ENCODE measurements at regions not wholly inside any gene's neighbourhood (a gene's known extent, or its start where the extent isn't known, plus 50 kb on each side); places are given as distances from the start of the nearest gene placed in this dataset.

- Histone ChIP-seq H3K4me2 (no peak overlapping the region), H3K4me1 (no peaks in the 10 kb centered on the region), H3K4me3 (no peak overlapping the region), H3K9me3 (peaks cover 4% of the 10 kb centered on the region; the same call in 2 of the 3 replicates), H3K27ac (no peak overlapping the region)
- FAIRE-seq (no peak), DNase-seq (ENCODE audit: low read depth in 1 of 2, low spot score in 1 of 2) (peak in 1 of 2 experiments; percentile 20), ATAC-seq (no peak)
- TF ChIP-seq GATA3 (IDR thresholded peaks at IDR 0.05; ENCODE audit: borderline replicate concordance) (no peak), REST (IDR thresholded peaks at IDR 0.05) (no peak), ZSCAN20 (CRISPR knock-in tag; IDR thresholded peaks at IDR 0.05) (no peak), E2F6 (IDR thresholded peaks at IDR 0.05; ENCODE audit: borderline replicate concordance, low read depth) (no peak), POLR2AphosphoS2 (conservative IDR thresholded peaks at IDR 0.05; ENCODE audit: low read length) (no peak), PHF8 (IDR thresholded peaks at IDR 0.05; ENCODE audit: borderline replicate concordance, low read depth) (no peak), MAZ (IDR thresholded peaks at IDR 0.05; ENCODE audit: borderline replicate concordance, low read depth, low read length) (no peak), ZNF302 (CRISPR knock-in tag; IDR thresholded peaks at IDR 0.05) (no peak), JUNB (IDR thresholded peaks at IDR 0.05) (no peak), HDAC2 (IDR thresholded peaks at IDR 0.05) (no peak), POLR2A (IDR thresholded peaks at IDR 0.05; ENCODE audit: low read length) (no peak), CEBPB (IDR thresholded peaks at IDR 0.05) (no peak), EHMT2 (IDR thresholded peaks at IDR 0.05; ENCODE audit: low read depth) (no peak), FOXS1 (CRISPR knock-in tag; IDR thresholded peaks at IDR 0.05) (no peak), BHLHE40 (IDR thresholded peaks at IDR 0.05; ENCODE audit: low read depth, low read length) (no peak), TFCP2L1 (CRISPR knock-in tag; IDR thresholded peaks at IDR 0.05) (no peak)
- POLR2A ChIA-PET: no interaction called here
- CTCF ChIA-PET: no interaction called here
Measured at GRCh38 chr3:134080761-134081160, 51.0 kb upstream of the SLCO2A1 start.

- Histone ChIP-seq H3K4me2 (no peak overlapping the region), H3K4me3 (no peak overlapping the region), H3K27ac (no peak overlapping the region), H3K9me3 (peaks cover 4% of the 10 kb centered on the region; the same call in 2 of the 3 replicates), H3K4me1 (no peaks in the 10 kb centered on the region)
- POLR2A ChIA-PET: no interaction called here
- no peak for DNase-seq (ENCODE audit: low read depth in 1 of 2, low spot score in 1 of 2)
- CTCF ChIA-PET: no interaction called here
- no peak for ATAC-seq
- TF ChIP-seq PBX3 (IDR thresholded peaks at IDR 0.05) (no peak), BCL3 (IDR thresholded peaks at IDR 0.05) (no peak), HOXA7 (CRISPR knock-in tag; IDR thresholded peaks at IDR 0.05) (no peak), EP300 (IDR thresholded peaks at IDR 0.05) (no peak), HEYL (CRISPR knock-in tag; IDR thresholded peaks at IDR 0.05) (no peak), REST (IDR thresholded peaks at IDR 0.05) (no peak), ZNF302 (CRISPR knock-in tag; IDR thresholded peaks at IDR 0.05) (no peak), ZSCAN20 (CRISPR knock-in tag; IDR thresholded peaks at IDR 0.05) (no peak), NPAS2 (CRISPR knock-in tag; IDR thresholded peaks at IDR 0.05; ENCODE audit: borderline replicate concordance) (no peak), KDM1A (IDR thresholded peaks at IDR 0.05; ENCODE audit: low read depth) (no peak), GATA3 (IDR thresholded peaks at IDR 0.05; ENCODE audit: borderline replicate concordance) (no peak)
- no peak for FAIRE-seq
Measured at GRCh38 chr3:134079761-134080160, 50.0 kb upstream of the SLCO2A1 start.

Data from A549 (cell line).